HG03103 (cell line): ENCODE measurements at regions not wholly inside any gene's neighbourhood (a gene's known extent, or its start where the extent isn't known, plus 50 kb on each side); places are given as distances from the start of the nearest gene placed in this dataset.

ENCODE experiments used
- ATAC-seq: cut with Tn5 transposase; IDR thresholded peaks from one replicate; pipeline ENCODE4 v1.9.1; 2021; ENCODE audit warnings: low read depth; ENCODE audit not compliant: unreplicated experiment

GRCh38 chr6:135789375-135790050 lies 62.0 kb upstream of the PDE7B start:
- ATAC-seq: no peak

- ATAC-seq: no peak
These were observed 60.1 kb upstream of the PDE7B start for GRCh38 chr6:135791441-135791840.

GRCh38 chr6:135796643-135797305 lies 54.7 kb upstream of the PDE7B start:
- no peak for ATAC-seq

- no peak for ATAC-seq
These were observed 54.1 kb upstream of the PDE7B start for GRCh38 chr6:135797361-135797760.

GRCh38 chr6:135798751-135799515 lies 52.6 kb upstream of the PDE7B start:
- no peak for ATAC-seq
